Activated CD8-positive, alpha-beta T cell treated with anti-CD3 and anti-CD28 coated beads, Interleukin-2, amount 10 ng/mL, durations not matched to agents 7 days and 5 days (primary cell): ENCODE measurements at regions not wholly inside any gene's neighbourhood (a gene's known extent, or its start where the extent isn't known, plus 50 kb on each side); places are given as distances from the start of the nearest gene placed in this dataset.

Source experiments
- ATAC-seq: fragments of 150-1000 bp; cut with Tn5 transposase; one replicate; pipeline ENCODE4 v1.10.0; 2021; ENCODE audit warnings: moderate library complexity
- CTCF ChIA-PET: fragments of 350-600 bp; sonication (Branson Sonifier 250); formaldehyde crosslinking; loops from one replicate; lab custom pipeline; 2021; ENCODE audit warnings: antibody characterized with exemption; lab: Charles Lee
- POLR2A ChIA-PET: fragments of 350-600 bp; sonication (Branson Sonifier 250); formaldehyde crosslinking; loops from one replicate; lab custom pipeline; 2021; ENCODE audit warnings: antibody characterized with exemption; lab: Charles Lee
- DNase-seq: peaks from one replicate; pipeline ENCODE4 v3.0.0-alpha.2; 2020
- H3K27ac Mint-ChIP-seq: one replicate; pipeline ENCODE4 v1.8.0; 2021; ENCODE audit warnings: mild to moderate bottlenecking, mixed read lengths
- H3K27me3 Mint-ChIP-seq: one replicate; pipeline ENCODE4 v1.8.0; 2021; ENCODE audit warnings: low read depth, mixed read lengths
- H3K36me3 Mint-ChIP-seq: one replicate; pipeline ENCODE4 v1.8.0; 2021; ENCODE audit warnings: low read depth, mixed read lengths
- H3K4me1 Mint-ChIP-seq: one replicate; pipeline ENCODE4 v1.8.0; 2021; ENCODE audit warnings: low read depth, mixed read lengths
- H3K4me3 Mint-ChIP-seq: one replicate; pipeline ENCODE4 v1.8.0; 2021; ENCODE audit warnings: mild to moderate bottlenecking, mixed read lengths
- H3K9me3 Mint-ChIP-seq: one replicate; pipeline ENCODE4 v1.8.0; 2022; ENCODE audit warnings: mixed read lengths; ENCODE audit not compliant: insufficient read depth

DNA sequence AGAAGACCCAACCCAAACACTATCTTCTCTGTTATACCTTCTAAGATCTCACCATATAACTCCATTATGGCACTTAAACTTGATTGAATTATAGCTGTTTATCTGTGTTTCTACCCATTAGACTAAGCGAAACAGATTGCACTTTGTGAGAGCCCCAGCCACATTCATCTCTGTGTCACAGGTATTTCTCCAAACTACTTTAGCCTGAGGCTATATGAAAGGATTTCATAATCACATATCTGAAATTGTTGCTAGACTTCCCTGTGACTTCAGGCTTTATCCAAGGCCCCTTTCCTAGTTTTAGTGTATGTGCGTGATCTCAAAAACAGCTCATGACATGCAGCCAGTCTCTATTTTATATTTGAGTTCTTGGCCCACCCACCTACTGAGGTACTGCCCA, 745.0 kb upstream of the ACVR2A start:
- ChIA-PET POLR2A (no interaction called here), CTCF (no interaction called here)
- H3K9me3 Mint-ChIP-seq: no peaks in the 10 kb centered on the region
- no peak overlapping the region for H3K4me3 Mint-ChIP-seq
- H3K27ac Mint-ChIP-seq: no peak overlapping the region
- H3K4me1 Mint-ChIP-seq: no peaks in the 10 kb centered on the region
- no peak for ATAC-seq
- no peaks in the 10 kb centered on the region for H3K36me3 Mint-ChIP-seq
- DNase-seq: no peak
- peaks cover under 1% of the 10 kb centered on the region for H3K27me3 Mint-ChIP-seq

- no peak for DNase-seq
- no peak for ATAC-seq
- CTCF ChIA-PET: no interaction called here
- Mint-ChIP-seq H3K9me3 (no peaks in the 10 kb centered on the region), H3K4me1 (no peaks in the 10 kb centered on the region), H3K4me3 (no peak overlapping the region), H3K27me3 (peaks cover 3% of the 10 kb centered on the region), H3K36me3 (no peaks in the 10 kb centered on the region), H3K27ac (no peak overlapping the region)
- POLR2A ChIA-PET: no interaction called here
Measured at GRCh38 chr2:147098940-147099339, 745.9 kb upstream of the ACVR2A start.

GRCh38 chr2:147097747-147098146, 747.1 kb upstream of the ACVR2A start:
- ChIA-PET POLR2A (no interaction called here), CTCF (no interaction called here)
- Mint-ChIP-seq H3K4me3 (no peak overlapping the region), H3K36me3 (no peaks in the 10 kb centered on the region), H3K9me3 (no peaks in the 10 kb centered on the region), H3K27me3 (peaks cover 3% of the 10 kb centered on the region), H3K27ac (no peak overlapping the region), H3K4me1 (no peaks in the 10 kb centered on the region)
- no peak for DNase-seq
- no peak for ATAC-seq

DNA sequence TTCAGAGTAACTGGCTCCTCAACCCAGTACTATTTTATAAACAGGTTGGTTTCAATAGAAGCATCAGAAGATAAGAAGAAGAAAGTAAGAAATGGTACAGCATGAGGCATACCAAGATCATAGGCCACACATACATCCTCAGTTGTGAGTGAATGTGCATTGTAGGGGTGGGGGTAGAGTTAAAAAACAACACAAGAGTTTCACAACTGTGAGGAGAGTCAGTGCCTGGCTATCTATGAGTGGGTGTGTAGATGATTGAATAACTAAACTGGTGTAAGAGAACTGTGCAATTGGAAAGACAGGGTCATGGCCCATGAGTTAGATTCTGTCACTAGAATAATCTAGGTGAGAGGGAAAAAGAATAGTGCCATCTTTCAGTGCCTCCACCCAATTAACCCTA, 748.2 kb upstream of the ACVR2A start:
- H3K27ac Mint-ChIP-seq: no peak overlapping the region
- POLR2A ChIA-PET: no interaction called here
- DNase-seq (no peak), ATAC-seq (no peak)
- CTCF ChIA-PET: no interaction called here
- H3K4me3 Mint-ChIP-seq: no peak overlapping the region
- H3K4me1 Mint-ChIP-seq: no peaks in the 10 kb centered on the region
- H3K27me3 Mint-ChIP-seq: peaks cover 3% of the 10 kb centered on the region
- no peaks in the 10 kb centered on the region for H3K36me3 Mint-ChIP-seq
- H3K9me3 Mint-ChIP-seq: no peaks in the 10 kb centered on the region

DNA sequence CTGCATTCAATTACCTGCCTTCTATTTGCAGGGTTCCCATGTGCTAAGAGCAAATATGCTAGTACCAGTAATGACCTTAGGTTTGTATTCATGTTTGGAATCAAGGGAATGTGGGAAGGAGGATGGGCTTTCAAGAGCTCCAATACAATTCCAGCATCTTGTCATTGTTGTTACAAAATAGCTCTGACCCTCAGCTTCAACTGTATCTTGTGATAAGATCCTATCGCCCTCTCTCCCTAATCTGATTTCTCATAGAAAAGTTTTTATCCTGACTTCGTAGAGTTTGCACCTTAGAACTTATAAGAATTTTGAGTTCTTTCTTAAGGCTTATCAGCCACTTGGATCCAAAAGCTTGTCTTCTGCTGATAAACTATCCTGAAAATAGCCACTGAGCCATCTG, 749.5 kb upstream of the ACVR2A start:
- peaks cover 5% of the 10 kb centered on the region for H3K27me3 Mint-ChIP-seq
- CTCF ChIA-PET: interaction anchor here (1.9 kb wide), 1 partner anchor 12 kb away, joined by 7 read pairs; no protein-coding TSS in a partner anchor
- no peak for ATAC-seq

DNA sequence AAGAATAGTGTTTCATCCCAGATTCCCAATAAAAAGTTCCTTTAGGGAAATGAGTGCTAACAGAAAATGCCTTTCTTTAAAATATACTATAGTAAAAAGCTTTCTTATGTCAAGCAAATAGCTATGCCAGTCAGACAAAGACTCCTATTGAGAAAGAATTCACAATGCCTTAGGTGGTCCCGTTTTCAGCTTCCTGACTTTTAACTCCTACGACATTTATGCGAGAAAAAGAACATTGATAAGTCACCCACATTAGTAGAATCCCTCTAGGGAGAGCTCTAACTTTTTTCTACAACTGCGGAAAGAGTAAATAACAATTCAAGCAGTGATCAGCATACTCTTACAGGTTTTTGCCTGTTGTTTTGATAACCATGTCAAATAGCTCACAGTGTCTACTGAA, 750.8 kb upstream of the ACVR2A start:
- DNase-seq: no peak
- peaks cover 5% of the 10 kb centered on the region for H3K27me3 Mint-ChIP-seq
- H3K4me3 Mint-ChIP-seq: no peak overlapping the region
- ChIA-PET CTCF (interaction anchor here (1.9 kb wide), 1 partner anchor 11 kb away, joined by 7 read pairs; no protein-coding TSS in a partner anchor), POLR2A (no interaction called here)
- no peaks in the 10 kb centered on the region for H3K9me3 Mint-ChIP-seq
- no peaks in the 10 kb centered on the region for H3K4me1 Mint-ChIP-seq
- ATAC-seq: no peak
- H3K36me3 Mint-ChIP-seq: no peaks in the 10 kb centered on the region
- no peak overlapping the region for H3K27ac Mint-ChIP-seq

More for the DNA sequence above, 749.5 kb upstream of the ACVR2A start:
- Mint-ChIP-seq H3K4me1 (no peaks in the 10 kb centered on the region), H3K9me3 (no peaks in the 10 kb centered on the region), H3K27ac (no peak overlapping the region), H3K36me3 (no peaks in the 10 kb centered on the region), H3K4me3 (no peak overlapping the region)
- POLR2A ChIA-PET: no interaction called here
- no peak for DNase-seq

- H3K4me3 Mint-ChIP-seq: no peak overlapping the region
- H3K9me3 Mint-ChIP-seq: no peaks in the 10 kb centered on the region
- no peaks in the 10 kb centered on the region for H3K36me3 Mint-ChIP-seq
- no peak for DNase-seq
- CTCF ChIA-PET: no interaction called here
- no peaks in the 10 kb centered on the region for H3K4me1 Mint-ChIP-seq
- no peak for ATAC-seq
- POLR2A ChIA-PET: no interaction called here
- H3K27me3 Mint-ChIP-seq: peaks cover 5% of the 10 kb centered on the region
- no peak overlapping the region for H3K27ac Mint-ChIP-seq
Measured at GRCh38 chr2:147092266-147092665, 752.6 kb upstream of the ACVR2A start.

DNA sequence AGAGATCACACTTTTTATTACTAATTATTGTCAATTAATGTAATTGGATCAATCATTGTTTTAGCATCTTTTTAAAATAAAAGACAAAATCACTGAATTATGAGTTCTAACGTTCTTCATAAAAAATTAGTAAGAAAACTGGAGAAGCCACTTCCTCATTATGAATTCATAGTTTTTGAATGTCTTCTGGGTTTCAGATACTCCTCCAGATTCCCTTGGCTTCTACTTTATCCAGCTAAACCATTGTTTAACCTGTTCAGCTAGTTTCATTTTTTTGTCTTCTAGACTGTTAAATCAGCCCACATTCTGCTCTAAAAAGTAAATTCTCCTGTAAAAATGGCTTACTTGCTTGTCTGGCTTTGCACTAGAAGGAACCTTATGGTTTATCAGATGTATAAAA, 753.4 kb upstream of the ACVR2A start:
- CTCF ChIA-PET: interaction anchor here (1.1 kb wide), 1 partner anchor 9 kb away, joined by 6 read pairs; no protein-coding TSS in a partner anchor
- no peak for DNase-seq
- POLR2A ChIA-PET: no interaction called here
- no peak for ATAC-seq
- H3K27ac Mint-ChIP-seq: no peak overlapping the region
- H3K4me3 Mint-ChIP-seq: no peak overlapping the region
- H3K36me3 Mint-ChIP-seq: no peaks in the 10 kb centered on the region
- no peaks in the 10 kb centered on the region for H3K4me1 Mint-ChIP-seq
- no peaks in the 10 kb centered on the region for H3K9me3 Mint-ChIP-seq
- peaks cover 5% of the 10 kb centered on the region for H3K27me3 Mint-ChIP-seq

DNA sequence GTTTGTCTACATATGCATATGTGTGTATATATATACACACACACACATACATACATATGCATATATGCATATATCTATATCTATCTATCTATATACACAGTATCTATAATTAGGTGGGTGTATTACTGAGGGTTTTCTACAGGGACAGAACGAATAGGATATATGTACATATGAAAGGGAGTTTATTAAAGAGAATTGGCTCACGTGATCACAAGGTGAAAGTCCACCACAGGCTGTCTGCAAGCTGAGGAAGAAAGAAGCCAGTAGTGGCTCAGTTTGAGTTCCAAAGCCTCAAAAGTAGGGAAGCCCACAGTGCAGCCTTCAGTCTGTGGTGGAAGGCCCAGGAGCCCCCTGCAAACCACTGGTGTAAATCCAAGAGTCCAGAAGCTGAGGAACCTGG, 756.0 kb upstream of the ACVR2A start:
- POLR2A ChIA-PET: no interaction called here
- H3K9me3 Mint-ChIP-seq: no peaks in the 10 kb centered on the region
- no peak overlapping the region for H3K27ac Mint-ChIP-seq
- no peak for DNase-seq
- H3K4me3 Mint-ChIP-seq: no peak overlapping the region
- no peaks in the 10 kb centered on the region for H3K36me3 Mint-ChIP-seq
- H3K4me1 Mint-ChIP-seq: no peaks in the 10 kb centered on the region
- peaks cover 2% of the 10 kb centered on the region for H3K27me3 Mint-ChIP-seq
- ATAC-seq: no peak
- CTCF ChIA-PET: no interaction called here

DNA sequence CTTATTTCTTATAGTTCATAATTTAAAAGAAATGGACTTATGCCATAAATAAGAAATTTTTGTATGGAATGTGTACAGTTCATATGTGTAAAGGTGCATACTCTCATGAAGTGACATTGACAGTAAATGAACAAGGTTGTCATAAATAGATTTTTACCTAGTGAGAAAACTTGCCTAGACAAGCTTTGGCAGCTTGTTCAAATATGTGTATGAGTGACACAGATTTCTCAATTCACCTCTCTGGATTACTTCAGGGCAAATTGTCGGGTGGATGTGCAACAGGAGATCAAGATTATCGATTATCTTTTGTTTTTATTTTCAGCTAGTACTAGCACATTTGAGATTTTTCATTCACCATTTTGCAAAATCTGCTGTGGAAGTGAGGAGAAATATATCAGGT, 758.1 kb upstream of the ACVR2A start:
- H3K27ac Mint-ChIP-seq: no peak overlapping the region
- H3K36me3 Mint-ChIP-seq: no peaks in the 10 kb centered on the region
- H3K27me3 Mint-ChIP-seq: peaks cover 2% of the 10 kb centered on the region
- no peak overlapping the region for H3K4me3 Mint-ChIP-seq
- no peaks in the 10 kb centered on the region for H3K4me1 Mint-ChIP-seq
- ChIA-PET CTCF (interaction anchor here (5.9 kb wide), 1 partner anchor 824 kb away, joined by 68 read pairs; no protein-coding TSS in a partner anchor), POLR2A (no interaction called here)
- ATAC-seq (no peak), DNase-seq (no peak)
- no peaks in the 10 kb centered on the region for H3K9me3 Mint-ChIP-seq

GRCh38 chr2:147083664-147084063, 761.2 kb upstream of the ACVR2A start:
- ATAC-seq (no peak), DNase-seq (no peak)
- H3K27me3 Mint-ChIP-seq: no peaks in the 10 kb centered on the region
- no peak overlapping the region for H3K4me3 Mint-ChIP-seq
- H3K9me3 Mint-ChIP-seq: no peaks in the 10 kb centered on the region
- H3K4me1 Mint-ChIP-seq: no peaks in the 10 kb centered on the region
- H3K27ac Mint-ChIP-seq: no peak overlapping the region
- CTCF ChIA-PET: interaction anchor here (1.2 to 5.9 kb wide), 3 partner anchors 11 to 827 kb away, joined by 3 to 68 read pairs (median 7); no protein-coding TSS in a partner anchor
- no peaks in the 10 kb centered on the region for H3K36me3 Mint-ChIP-seq
- POLR2A ChIA-PET: no interaction called here

DNA sequence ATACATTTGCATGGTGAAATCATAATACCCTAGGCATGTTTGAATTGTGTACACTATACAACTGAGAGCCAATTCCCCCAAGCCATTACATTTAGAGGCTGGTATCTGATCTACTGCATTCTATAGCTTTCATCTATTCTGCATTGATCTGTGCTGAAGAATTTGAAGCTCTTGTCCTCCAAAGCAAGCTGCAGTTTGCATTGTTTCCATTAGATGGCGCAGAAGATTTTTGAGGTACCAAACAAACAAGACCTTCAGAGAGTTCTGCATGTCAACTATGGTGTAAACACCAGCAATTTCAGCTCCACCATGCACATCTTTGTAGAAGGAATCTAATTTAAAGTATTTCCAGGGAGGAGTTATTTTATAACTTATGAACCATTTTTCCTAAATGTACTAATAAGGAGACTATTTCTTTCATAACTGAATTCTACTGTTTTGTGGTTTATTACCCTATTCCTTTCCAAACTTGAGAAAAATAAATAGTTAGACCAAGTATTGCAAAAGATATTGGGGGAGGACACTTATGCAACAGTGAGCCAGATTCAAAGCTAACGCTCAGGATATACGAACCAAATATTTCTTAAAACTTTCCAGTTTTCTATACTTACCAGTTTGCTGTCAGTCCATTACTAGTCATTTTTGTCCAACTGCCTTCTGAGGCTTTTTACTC, 761.8 kb upstream of the ACVR2A start:
- POLR2A ChIA-PET: no interaction called here
- CTCF ChIA-PET: interaction anchor here (0.8 to 5.9 kb wide), 12 partner anchors 8 to 850 kb away, joined by 3 to 68 read pairs (median 4); no protein-coding TSS in a partner anchor
- ATAC-seq: no peak
- no peak overlapping the region for H3K4me3 Mint-ChIP-seq
- no peaks in the 10 kb centered on the region for H3K27me3 Mint-ChIP-seq
- no peak overlapping the region for H3K27ac Mint-ChIP-seq
- no peaks in the 10 kb centered on the region for H3K36me3 Mint-ChIP-seq
- peak; percentile 67 for DNase-seq
- H3K4me1 Mint-ChIP-seq: no peaks in the 10 kb centered on the region
- H3K9me3 Mint-ChIP-seq: no peaks in the 10 kb centered on the region
